PC-3 (cell line): ENCODE measurements at regions not wholly inside any gene's neighbourhood (a gene's known extent, or its start where the extent isn't known, plus 50 kb on each side); places are given as distances from the start of the nearest gene placed in this dataset.

ENCODE experiments used
- ATAC-seq: fragments of 200-7000 bp; cut with Tn5 transposase; 2 replicates; pipeline ENCODE4 v1.9.1; 2020; ENCODE audit warnings: mild to moderate bottlenecking, moderate library complexity
- BruUV-seq: library from RNA; stranded (reverse); fragments of 400-500 nt; replicated peaks from 2 replicates; lab custom pipeline; 2021; lab: Mats Ljungman, UMichigan
- CTCF ChIA-PET: fragments of 300-600 bp; sonication (Branson Sonifier 250); formaldehyde crosslinking; loops from one replicate; lab custom pipeline; 2022; ENCODE audit warnings: antibody characterized with exemption; lab: Charles Lee
- POLR2A ChIA-PET: fragments of 300-600 bp; sonication (Branson Sonifier 250); formaldehyde crosslinking; loops from one replicate; lab custom pipeline; 2022; ENCODE audit warnings: antibody characterized with exemption; ENCODE audit not compliant: unreplicated experiment; lab: Charles Lee
- DNase-seq: peaks from one replicate; pipeline ENCODE4 v3.0.0-alpha.2; 2015
- H2AFZ ChIP-seq: fragments of 300-600 bp; sonication (generic); 2 replicates; pipeline ENCODE4 v1.6.0; 2016; ENCODE audit warnings: antibody characterized with exemption, low read length
- H3F3A ChIP-seq: fragments of 300-600 bp; sonication (generic); one replicate; pipeline ENCODE4 v1.6.0; 2017; ENCODE audit warnings: antibody characterized with exemption, low read length, control low read depth, mild to moderate bottlenecking; ENCODE audit not compliant: unreplicated experiment
- H3K27ac ChIP-seq: fragments of 300-600 bp; sonication (generic); 2 replicates; pipeline ENCODE4 v1.5.1; 2016; ENCODE audit warnings: mild to moderate bottlenecking, low read length
- H3K27me3 ChIP-seq: fragments of 300-600 bp; sonication (generic); 2 replicates; pipeline ENCODE4 v1.6.1; 2016; ENCODE audit warnings: low read length, mixed read lengths
- H3K36me3 ChIP-seq: fragments of 300-600 bp; sonication (generic); 2 replicates; pipeline ENCODE4 v1.6.1; 2016; ENCODE audit warnings: low read depth, mixed run types, low read length, mixed read lengths
- H3K4me1 ChIP-seq: fragments of 300-600 bp; sonication (generic); 2 replicates; pipeline ENCODE4 v1.5.1; 2016; ENCODE audit warnings: low read length; ENCODE audit not compliant: insufficient read depth
- H3K4me2 ChIP-seq: fragments of 300-600 bp; sonication (generic); 2 replicates; pipeline ENCODE4 v1.6.0; 2016; ENCODE audit warnings: low read length
- H3K4me3 ChIP-seq: fragments of 300-600 bp; sonication (generic); 2 replicates; pipeline ENCODE4 v1.5.1; 2016; ENCODE audit warnings: mild to moderate bottlenecking, low read length, mixed read lengths
- H3K79me2 ChIP-seq: fragments of 300-600 bp; sonication (generic); 2 replicates; pipeline ENCODE4 v1.6.1; 2017; ENCODE audit warnings: low read length, mixed read lengths
- H3K9ac ChIP-seq: fragments of 300-600 bp; sonication (generic); 2 replicates; pipeline ENCODE4 v1.6.0; 2016; ENCODE audit warnings: mild to moderate bottlenecking, low read length
- H3K9me2 ChIP-seq: fragments of 300-600 bp; sonication (generic); replicated peaks from 2 replicates; pipeline ENCODE4 v1.6.1; 2016; ENCODE audit warnings: mixed run types, low read length, mixed read lengths
- H3K9me3 ChIP-seq: fragments of 300-600 bp; sonication (generic); 2 replicates; pipeline ENCODE4 v1.6.1; 2016; ENCODE audit warnings: low read length, mixed read lengths
- H4K20me1 ChIP-seq: fragments of 300-600 bp; sonication (generic); 2 replicates; pipeline ENCODE4 v1.6.1; 2016; ENCODE audit warnings: low read length, mixed read lengths
- EZH2 ChIP-seq: fragments of 300-600 bp; sonication (generic); IDR thresholded peaks from one replicate; pipeline ENCODE4 v1.6.1; 2017; ENCODE audit warnings: antibody characterized with exemption, mild to moderate bottlenecking, low read length; ENCODE audit not compliant: unreplicated experiment
- EZH2phosphoT487 ChIP-seq: fragments of 300-600 bp; sonication (generic); IDR thresholded peaks from 2 replicates; pipeline ENCODE4 v1.6.1; 2018; ENCODE audit warnings: mild to moderate bottlenecking, antibody characterized with exemption, low read length, borderline replicate concordance
- intact Hi-C: fragments of 100-400 bp; cut with micrococcal nuclease; formaldehyde crosslinking; loops from 2 replicates; pipeline ENCODE4 v1.9.0; 2023
- TF ChIP-seq, protein P1 (sequence below): fragments of 300-600 bp; sonication (generic); conservative IDR thresholded peaks from 2 replicates; pipeline ENCODE4 v1.5.1; 2017; ENCODE audit warnings: antibody characterized with exemption, low read depth, mild to moderate bottlenecking, low read length

DNA sequence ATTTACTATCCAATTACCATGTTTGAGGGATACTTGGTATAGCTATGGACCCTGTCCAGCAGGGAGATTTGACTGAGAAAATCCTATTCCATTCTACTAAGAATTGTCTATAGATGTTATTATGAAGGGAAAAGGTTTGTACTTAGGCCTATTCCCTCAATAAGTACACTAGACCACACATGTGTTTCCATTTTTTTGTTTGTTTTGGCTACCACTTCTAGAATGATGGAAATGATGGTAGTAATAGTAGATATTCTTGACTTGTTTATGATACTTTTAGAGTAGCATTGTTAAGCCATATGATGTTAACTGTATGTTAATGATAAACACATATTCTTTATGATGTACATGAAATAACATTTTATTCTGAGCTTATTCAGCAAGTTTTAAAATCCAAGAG, 144.8 kb downstream of the OGFRL1 start:
- no peak for ATAC-seq
- no peak overlapping the region for H3K4me2 ChIP-seq
- H3K9me3 ChIP-seq = no peaks in the 10 kb centered on the region
- no peak overlapping the region for H3K27ac ChIP-seq
- no peaks in the 10 kb centered on the region for H3F3A ChIP-seq
- H3K27me3 ChIP-seq = no peaks in the 10 kb centered on the region
- intact Hi-C loops = no loop called here
- no peaks in the 10 kb centered on the region for H3K4me1 ChIP-seq
- no peaks in the 10 kb centered on the region for H4K20me1 ChIP-seq
- POLR2A ChIA-PET = no interaction called here
- H3K9ac ChIP-seq = no peak overlapping the region
- TF ChIP-seq, protein P1, sequence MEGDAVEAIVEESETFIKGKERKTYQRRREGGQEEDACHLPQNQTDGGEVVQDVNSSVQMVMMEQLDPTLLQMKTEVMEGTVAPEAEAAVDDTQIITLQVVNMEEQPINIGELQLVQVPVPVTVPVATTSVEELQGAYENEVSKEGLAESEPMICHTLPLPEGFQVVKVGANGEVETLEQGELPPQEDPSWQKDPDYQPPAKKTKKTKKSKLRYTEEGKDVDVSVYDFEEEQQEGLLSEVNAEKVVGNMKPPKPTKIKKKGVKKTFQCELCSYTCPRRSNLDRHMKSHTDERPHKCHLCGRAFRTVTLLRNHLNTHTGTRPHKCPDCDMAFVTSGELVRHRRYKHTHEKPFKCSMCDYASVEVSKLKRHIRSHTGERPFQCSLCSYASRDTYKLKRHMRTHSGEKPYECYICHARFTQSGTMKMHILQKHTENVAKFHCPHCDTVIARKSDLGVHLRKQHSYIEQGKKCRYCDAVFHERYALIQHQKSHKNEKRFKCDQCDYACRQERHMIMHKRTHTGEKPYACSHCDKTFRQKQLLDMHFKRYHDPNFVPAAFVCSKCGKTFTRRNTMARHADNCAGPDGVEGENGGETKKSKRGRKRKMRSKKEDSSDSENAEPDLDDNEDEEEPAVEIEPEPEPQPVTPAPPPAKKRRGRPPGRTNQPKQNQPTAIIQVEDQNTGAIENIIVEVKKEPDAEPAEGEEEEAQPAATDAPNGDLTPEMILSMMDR = no peak
- TF ChIP-seq EZH2phosphoT487 = no peak
- no peaks in the 10 kb centered on the region for H3K9me2 ChIP-seq
- no peak overlapping the region for H2AFZ ChIP-seq
- no peaks in the 10 kb centered on the region for H3K36me3 ChIP-seq
- no peaks in the 10 kb centered on the region for H3K79me2 ChIP-seq
- CTCF ChIA-PET = no interaction called here
- BruUV-seq = no TSS peak
- DNase-seq = no peak
- no peak overlapping the region for H3K4me3 ChIP-seq

DNA sequence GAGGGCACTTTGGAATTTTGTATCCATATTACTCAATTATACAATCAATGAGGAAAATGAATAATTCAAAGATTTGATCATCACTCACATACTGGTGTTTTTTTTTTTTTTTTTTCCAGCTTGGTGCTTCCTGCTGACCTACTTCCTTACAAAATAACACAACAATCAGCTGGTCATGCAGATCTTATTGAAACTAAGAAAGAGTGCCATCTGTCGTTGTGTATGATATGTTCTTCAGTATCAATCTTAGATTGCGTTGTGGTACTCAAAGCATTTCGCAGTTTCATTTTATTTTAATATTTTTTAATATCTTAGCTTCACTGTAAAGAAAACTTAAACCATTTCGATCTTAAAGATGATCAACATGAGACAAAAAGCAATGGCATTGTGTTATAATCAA, 155.6 kb downstream of the OGFRL1 start:
- no peaks in the 10 kb centered on the region for H3K36me3 ChIP-seq
- no peaks in the 10 kb centered on the region for H3K79me2 ChIP-seq
- H3K4me2 ChIP-seq = peak overlapping the region; percentile 51
- ChIA-PET CTCF (interaction anchor here (0.6 to 1.2 kb wide), 5 partner anchors 21 to 157 kb away, joined by 3 to 16 read pairs (median 7); no protein-coding TSS in a partner anchor), POLR2A (no interaction called here)
- peak; percentile 40 for DNase-seq
- H2AFZ ChIP-seq = peak overlapping the region; percentile 18; the same call in 1 of the 2 replicates
- H3K27ac ChIP-seq = no peak overlapping the region
- H3K9me3 ChIP-seq = no peaks in the 10 kb centered on the region
- intact Hi-C loops = loop anchor here (1.0 to 5.0 kb wide), 3 partner anchors 35 to 63 kb away; no protein-coding TSS in a partner anchor
- H3K27me3 ChIP-seq = no peaks in the 10 kb centered on the region
- TF ChIP-seq, protein P1 = peak; percentile 49
- TF ChIP-seq EZH2phosphoT487 (no peak), EZH2 (no peak)
- peak; percentile 76 for ATAC-seq
- H3F3A ChIP-seq = no peaks in the 10 kb centered on the region
- H3K9ac ChIP-seq = no peak overlapping the region
- no peaks in the 10 kb centered on the region for H3K9me2 ChIP-seq
- H4K20me1 ChIP-seq = no peaks in the 10 kb centered on the region
- no peak overlapping the region for H3K4me3 ChIP-seq
- H3K4me1 ChIP-seq = no peaks in the 10 kb centered on the region
- BruUV-seq = no TSS peak

DNA sequence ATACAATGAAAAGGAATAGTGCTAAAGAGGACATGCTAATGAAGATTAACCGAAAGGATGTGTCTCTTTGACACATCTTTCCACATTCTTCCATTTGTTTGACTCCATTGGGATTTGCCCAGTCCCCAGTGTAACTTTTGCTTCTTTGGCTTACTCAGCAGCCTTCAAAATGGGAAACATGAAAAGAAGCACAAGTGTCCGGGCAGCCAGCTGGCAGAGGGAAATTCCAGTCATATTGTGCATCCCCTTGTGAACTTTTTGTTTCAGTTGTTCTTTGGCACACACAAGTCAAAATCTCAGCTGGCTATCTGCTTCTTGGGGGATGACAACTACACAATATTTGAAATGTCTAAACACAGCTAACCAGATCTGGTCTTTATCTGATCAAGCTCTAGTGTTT, 157.4 kb downstream of the OGFRL1 start:
- no peaks in the 10 kb centered on the region for H3K9me2 ChIP-seq
- no peak overlapping the region for H3K4me3 ChIP-seq
- POLR2A ChIA-PET = no interaction called here
- CTCF ChIA-PET = no interaction called here
- no peaks in the 10 kb centered on the region for H3K4me1 ChIP-seq
- H3K9me3 ChIP-seq = no peaks in the 10 kb centered on the region
- no peaks in the 10 kb centered on the region for H4K20me1 ChIP-seq
- DNase-seq = no peak
- H3K4me2 ChIP-seq = no peak overlapping the region
- no peaks in the 10 kb centered on the region for H3K27me3 ChIP-seq
- no peak overlapping the region for H2AFZ ChIP-seq
- H3K27ac ChIP-seq = no peak overlapping the region
- H3K36me3 ChIP-seq = no peaks in the 10 kb centered on the region
- TF ChIP-seq, protein P1 = no peak
- TF ChIP-seq EZH2phosphoT487 (no peak), EZH2 (no peak)
- no peaks in the 10 kb centered on the region for H3F3A ChIP-seq
- H3K9ac ChIP-seq = no peak overlapping the region
- no TSS peak for BruUV-seq
- H3K79me2 ChIP-seq = no peaks in the 10 kb centered on the region
- intact Hi-C loops = no loop called here
- ATAC-seq = no peak
